GM19463 (cell line): ENCODE measurements at regions not wholly inside any gene's neighbourhood (a gene's known extent, or its start where the extent isn't known, plus 50 kb on each side); places are given as distances from the start of the nearest gene placed in this dataset.

Experiments used
- ATAC-seq: cut with Tn5 transposase; IDR thresholded peaks from one replicate; pipeline ENCODE4 v1.9.1; 2021; ENCODE audit warnings: mild to moderate bottlenecking, moderate library complexity; ENCODE audit not compliant: unreplicated experiment

GRCh38 chr13:40136896-40137295 lies 481.4 kb downstream of the COG6 start:
- ATAC-seq = no peak

- ATAC-seq = no peak
Observed at GRCh38 chr13:40137400-40137799, 481.9 kb downstream of the COG6 start.

GRCh38 chr13:40139896-40140520 lies 484.5 kb downstream of the COG6 start:
- no peak for ATAC-seq

GRCh38 chr13:40141859-40142555 lies 486.5 kb downstream of the COG6 start:
- ATAC-seq = no peak

GRCh38 chr13:40143106-40143505 lies 487.6 kb downstream of the COG6 start:
- no peak for ATAC-seq

GRCh38 chr13:40143559-40143958 lies 488.1 kb downstream of the COG6 start:
- no peak for ATAC-seq

- no peak for ATAC-seq
Observed at GRCh38 chr13:40145139-40145538, 489.7 kb downstream of the COG6 start.

GRCh38 chr13:40146063-40146462 lies 490.6 kb downstream of the COG6 start:
- no peak for ATAC-seq

- ATAC-seq = no peak
Observed at GRCh38 chr13:40146611-40147117, 491.2 kb downstream of the COG6 start.

- ATAC-seq = no peak
Observed at GRCh38 chr13:40148101-40148500, 492.6 kb downstream of the COG6 start.

- ATAC-seq = no peak
Observed at GRCh38 chr13:40148742-40149141, 493.3 kb downstream of the COG6 start.

- ATAC-seq = no peak
Observed at GRCh38 chr13:40149611-40150274, 494.3 kb downstream of the COG6 start.

- no peak for ATAC-seq
Observed at GRCh38 chr13:40151673-40152072, 496.2 kb downstream of the COG6 start.

GRCh38 chr13:40152145-40152544 lies 496.7 kb downstream of the COG6 start:
- no peak for ATAC-seq

- no peak for ATAC-seq
Observed at GRCh38 chr13:40152922-40153321, 497.5 kb downstream of the COG6 start.

GRCh38 chr13:40153516-40153915 lies 498.1 kb downstream of the COG6 start:
- no peak for ATAC-seq

- ATAC-seq = no peak
Observed at GRCh38 chr13:40155201-40155600, 499.7 kb downstream of the COG6 start.

- ATAC-seq = no peak
Observed at GRCh38 chr13:40158218-40158617, 502.8 kb downstream of the COG6 start.

- no peak for ATAC-seq
Observed at GRCh38 chr13:40158757-40159156, 503.3 kb downstream of the COG6 start.

GRCh38 chr13:40159736-40160135 lies 504.3 kb downstream of the COG6 start:
- no peak for ATAC-seq

- ATAC-seq = no peak
Observed at GRCh38 chr13:40160618-40161350, 505.3 kb downstream of the COG6 start.
